Ovary (tissue), 7 donors: ENCODE measurements at regions not wholly inside any gene's neighbourhood (a gene's known extent, or its start where the extent isn't known, plus 50 kb on each side); places are given as distances from the start of the nearest gene placed in this dataset.

Source experiments
- DNase-seq, 5 donors: peaks; one replicate each; pipeline ENCODE4 v3.0.0-alpha.2; 2019 to 2020
- H3K27ac ChIP-seq, 2 donors: fragments of 200-600 bp; one replicate each; pipeline versions ENCODE4 v1.5.1 to v1.8.0; 2019 to 2022
- H3K27me3 ChIP-seq: fragments of 200-600 bp; one replicate; pipeline ENCODE4 v1.8.0; 2022
- H3K36me3 ChIP-seq: fragments of 200-600 bp; sonication (generic); one replicate; pipeline ENCODE4 v1.5.1; 2019
- H3K4me1 ChIP-seq: one replicate; pipeline ENCODE4 v1.8.1; 2013; ENCODE audit warnings: mild to moderate bottlenecking, moderate library complexity; ENCODE audit not compliant: insufficient read depth
- H3K4me3 ChIP-seq: fragments of 200-600 bp; sonication (generic); one replicate; pipeline ENCODE4 v1.5.1; 2017
- H3K9me3 ChIP-seq, 2 donors: fragments of 200-600 bp in 1 of 2; sonication (generic) in 1 of 2; one replicate each; pipeline versions ENCODE4 v1.5.1 to v1.8.1; 2013 to 2019; ENCODE audit warnings: mild to moderate bottlenecking in 1 of 2, moderate library complexity in 1 of 2
- EP300 ChIP-seq: sonication (generic); formaldehyde crosslinking; IDR thresholded peaks from one replicate; pipeline ENCODE4 v1.6.1; 2017; ENCODE audit warnings: antibody characterized with exemption
- POLR2A ChIP-seq: fragments of 450-650 bp; IDR thresholded peaks from one replicate; pipeline ENCODE4 v1.6.1; 2017; ENCODE audit warnings: antibody characterized with exemption, mild to moderate bottlenecking, moderate library complexity
- WGBS, 3 donors: extraction: QIAGEN DNeasy Blood & Tissue Kit in 1 of 3; methylation state at CpG; one replicate each; pipeline versions ENCODE4 v1.1.5 to v1.1.7; 2013 to 2017; 5-methylcytosine and 5-hydroxymethylcytosine counted together
- intact Hi-C, 4 donors: fragments of 100-400 bp; cut with DNase I; formaldehyde crosslinking; loops; one replicate each; pipeline versions ENCODE4 v1.11.0 to v1.15.1; 2022 to 2023
- TF ChIP-seq, protein P1 (sequence below), 3 donors: fragments of 450-650 bp in 2 of 3; fragments of 200-600 bp in 1 of 3; IDR thresholded peaks; one replicate each; pipeline versions ENCODE4 v1.5.1 to v1.8.0; 2016 to 2022; ENCODE audit warnings: antibody characterized with exemption in 3 of 3, mild to moderate bottlenecking in 1 of 3
- donor health status: DM: no; HTN: no; CAD: no; lungs with moderate emphysema.
- donor health status: DM: no; HTN: no; CAD: no.
- donor health status: Bipolar disorder and iron deficiency.
- donor health status: DM: no; HTN: no; CAD: no.
- donor health status: DM: yes; HTN: yes; CAD: no.

DNA sequence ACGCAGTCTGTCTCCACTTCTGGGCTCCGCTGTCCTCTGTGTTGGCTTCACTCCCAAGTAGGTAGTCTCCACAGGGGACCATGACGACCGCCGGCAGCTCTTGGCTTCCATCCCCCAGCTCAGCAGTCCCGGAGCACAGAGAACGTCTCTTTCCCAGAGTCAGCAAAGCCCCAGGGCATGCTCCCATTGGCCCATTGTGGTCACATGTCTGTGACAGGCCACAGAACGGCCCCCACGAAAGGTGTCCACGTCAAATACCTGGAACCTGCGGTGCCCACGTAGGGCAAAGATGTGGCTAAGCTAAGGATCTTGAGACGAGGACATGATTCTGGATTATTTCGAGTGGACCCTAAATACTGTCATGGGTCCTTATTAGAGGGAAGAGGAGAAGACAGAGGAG is 438.4 kb upstream of the SULF2 start:
- Histone ChIP-seq H3K27me3 (no peaks in the 10 kb centered on the region), H3K4me1 (no peaks in the 10 kb centered on the region), H3K36me3 (no peaks in the 10 kb centered on the region), H3K9me3 (no peaks in the 10 kb centered on the region), H3K4me3 (no peak overlapping the region), H3K27ac (no peak overlapping the region)
- intact Hi-C loops: no loop called here
- no peak for DNase-seq
- TF ChIP-seq POLR2A (no peak), EP300 (no peak)
- TF ChIP-seq, protein P1, sequence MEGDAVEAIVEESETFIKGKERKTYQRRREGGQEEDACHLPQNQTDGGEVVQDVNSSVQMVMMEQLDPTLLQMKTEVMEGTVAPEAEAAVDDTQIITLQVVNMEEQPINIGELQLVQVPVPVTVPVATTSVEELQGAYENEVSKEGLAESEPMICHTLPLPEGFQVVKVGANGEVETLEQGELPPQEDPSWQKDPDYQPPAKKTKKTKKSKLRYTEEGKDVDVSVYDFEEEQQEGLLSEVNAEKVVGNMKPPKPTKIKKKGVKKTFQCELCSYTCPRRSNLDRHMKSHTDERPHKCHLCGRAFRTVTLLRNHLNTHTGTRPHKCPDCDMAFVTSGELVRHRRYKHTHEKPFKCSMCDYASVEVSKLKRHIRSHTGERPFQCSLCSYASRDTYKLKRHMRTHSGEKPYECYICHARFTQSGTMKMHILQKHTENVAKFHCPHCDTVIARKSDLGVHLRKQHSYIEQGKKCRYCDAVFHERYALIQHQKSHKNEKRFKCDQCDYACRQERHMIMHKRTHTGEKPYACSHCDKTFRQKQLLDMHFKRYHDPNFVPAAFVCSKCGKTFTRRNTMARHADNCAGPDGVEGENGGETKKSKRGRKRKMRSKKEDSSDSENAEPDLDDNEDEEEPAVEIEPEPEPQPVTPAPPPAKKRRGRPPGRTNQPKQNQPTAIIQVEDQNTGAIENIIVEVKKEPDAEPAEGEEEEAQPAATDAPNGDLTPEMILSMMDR (IDR thresholded peaks at IDR 0.05): no peak
- 92 to 96% (median 94%) methylated on average over 14 of the region's 14 CpGs for WGBS, 3 donors

DNA sequence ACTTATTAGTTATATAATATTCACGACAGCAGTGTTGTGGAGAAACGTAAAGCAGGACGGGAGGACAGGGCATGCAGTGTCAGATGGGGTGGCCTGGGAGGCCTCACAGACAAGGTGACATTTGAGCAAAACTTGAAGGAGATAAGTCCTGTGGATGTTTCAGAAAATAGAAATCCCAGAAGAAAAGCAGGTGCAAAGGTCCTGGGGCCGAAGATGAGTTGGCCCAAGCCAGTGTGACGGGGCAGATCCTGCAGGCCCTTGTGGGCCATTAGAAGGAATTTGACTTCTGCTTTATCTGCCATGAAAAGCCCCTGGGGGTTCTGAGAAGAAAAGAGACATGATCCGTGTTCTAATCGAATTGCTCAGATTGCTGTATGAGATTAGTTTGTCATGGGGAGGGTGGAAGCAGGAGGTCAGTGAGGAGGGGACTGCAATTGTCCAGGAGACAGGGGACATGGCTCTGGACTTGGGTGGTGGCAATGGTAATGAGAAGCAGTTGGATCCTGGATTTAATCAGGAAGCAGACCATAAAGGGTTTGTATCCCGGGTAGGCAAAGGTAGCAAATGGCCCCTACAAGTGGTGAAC is 437.4 kb upstream of the SULF2 start:
- DNase-seq: no peak
- no peaks in the 10 kb centered on the region for H3K4me1 ChIP-seq
- TF ChIP-seq POLR2A (no peak), EP300 (no peak)
- TF ChIP-seq, protein P1 (IDR thresholded peaks at IDR 0.05): no peak
- H3K27ac ChIP-seq: no peak overlapping the region
- WGBS, 3 donors: 90 to 97% (median 93%) methylated on average over 8 of the region's 8 CpGs
- intact Hi-C loops: no loop called here
- no peaks in the 10 kb centered on the region for H3K27me3 ChIP-seq
- no peaks in the 10 kb centered on the region for H3K36me3 ChIP-seq
- no peaks in the 10 kb centered on the region for H3K9me3 ChIP-seq
- no peak overlapping the region for H3K4me3 ChIP-seq

DNA sequence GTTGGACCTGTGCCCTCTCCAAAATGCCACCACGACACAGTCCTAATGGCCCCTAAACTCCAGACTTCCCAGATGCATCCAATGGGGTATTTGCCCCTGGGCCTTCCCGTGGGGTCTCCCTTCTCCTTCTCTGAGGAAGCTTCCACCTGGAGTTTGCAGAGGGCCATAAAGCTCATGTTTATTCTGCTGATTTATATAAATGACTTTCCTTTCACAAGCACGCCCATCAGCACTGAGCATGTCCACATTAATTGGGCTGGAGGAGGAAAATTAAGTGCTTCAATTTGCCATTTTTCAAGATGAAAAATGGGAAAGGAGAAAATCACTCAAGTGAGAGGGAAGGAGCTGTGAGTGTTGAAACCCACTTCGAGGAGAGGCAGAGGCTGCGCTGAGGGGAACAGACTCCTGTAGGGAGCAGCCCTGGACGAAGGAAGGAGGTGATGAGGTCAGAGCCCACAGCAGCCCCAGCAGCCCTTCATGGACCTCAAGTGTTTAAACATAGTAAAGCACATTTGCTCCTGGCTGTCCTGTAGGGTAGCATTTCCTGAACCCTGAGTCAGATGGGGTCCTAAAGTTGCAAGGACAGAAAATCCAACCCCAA is 434.9 kb upstream of the SULF2 start:
- Histone ChIP-seq H3K27me3 (no peaks in the 10 kb centered on the region), H3K4me1 (no peaks in the 10 kb centered on the region), H3K36me3 (no peaks in the 10 kb centered on the region), H3K9me3 (no peaks in the 10 kb centered on the region), H3K4me3 (no peak overlapping the region), H3K27ac (no peak overlapping the region)
- TF ChIP-seq, protein P1 (IDR thresholded peaks at IDR 0.05): no peak
- TF ChIP-seq POLR2A (no peak), EP300 (no peak)
- WGBS, 3 donors: 77 to 87% (median 82%) methylated on average over 6 of the region's 6 CpGs
- DNase-seq: no peak
- intact Hi-C loops: no loop called here

DNA sequence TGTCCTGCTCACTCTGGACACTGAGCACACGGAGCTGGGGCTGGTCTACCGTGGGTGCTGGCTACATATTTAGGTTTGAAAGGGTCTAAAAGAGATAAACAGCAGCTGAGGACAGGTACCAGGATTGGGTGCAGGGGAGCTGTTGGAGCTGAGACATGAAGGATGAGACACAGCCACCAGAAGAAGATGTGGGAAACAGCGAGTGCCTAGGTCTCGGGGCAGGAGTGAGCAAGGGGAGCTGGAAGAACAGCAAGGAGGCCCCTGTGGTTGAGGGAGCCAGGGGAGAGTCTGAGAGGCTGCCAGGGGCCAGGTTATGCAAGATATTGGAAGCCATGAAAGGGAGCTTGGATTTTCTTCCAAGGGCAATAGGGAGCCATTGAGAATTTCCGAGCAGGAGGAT is 434.0 kb upstream of the SULF2 start:
- H3K27ac ChIP-seq: no peak overlapping the region
- H3K4me1 ChIP-seq: no peaks in the 10 kb centered on the region
- intact Hi-C loops: no loop called here
- H3K27me3 ChIP-seq: no peaks in the 10 kb centered on the region
- no peaks in the 10 kb centered on the region for H3K36me3 ChIP-seq
- TF ChIP-seq POLR2A (no peak), EP300 (no peak)
- TF ChIP-seq, protein P1 (IDR thresholded peaks at IDR 0.05): no peak
- H3K4me3 ChIP-seq: no peak overlapping the region
- H3K9me3 ChIP-seq: no peaks in the 10 kb centered on the region
- DNase-seq: no peak
- WGBS, 3 donors: 79 to 91% (median 83%) methylated on average over 5 of the region's 5 CpGs
